ENCODE measurements at regions not wholly inside any gene's neighbourhood (a gene's known extent, or its start where the extent isn't known, plus 50 kb on each side); places are given as distances from the start of the nearest gene placed in this dataset.
"Not testable (repeated sequence)": the region's sequence is repeated elsewhere in the genome, so short reads cannot be mapped to it uniquely, and the experiment has no call there.

- DNase-seq (ENCODE audit: low read depth, low spot score): no peak
Observed at GRCh38 chr2:147609301-147609700, 235.5 kb upstream of the ACVR2A start.

GRCh38 chr2:147607379-147607778 is 237.4 kb upstream of the ACVR2A start:
- DNase-seq (ENCODE audit: low read depth, low spot score): no peak

GRCh38 chr2:147603876-147604275 is 241.0 kb upstream of the ACVR2A start:
- no peak for DNase-seq (ENCODE audit: low read depth, low spot score)

- no peak for DNase-seq (ENCODE audit: low read depth, low spot score)
Observed at GRCh38 chr2:147603447-147603846, 241.4 kb upstream of the ACVR2A start.

GRCh38 chr2:147600646-147601045 is 244.2 kb upstream of the ACVR2A start:
- DNase-seq (ENCODE audit: low read depth, low spot score): no peak

GRCh38 chr2:147600223-147600622 is 244.6 kb upstream of the ACVR2A start:
- DNase-seq (ENCODE audit: low read depth, low spot score): no peak

GRCh38 chr2:147595200-147595599 is 249.6 kb upstream of the ACVR2A start:
- DNase-seq (ENCODE audit: low read depth, low spot score): no peak

- no peak for DNase-seq (ENCODE audit: low read depth, low spot score)
Observed at GRCh38 chr2:147594038-147594437, 250.8 kb upstream of the ACVR2A start.

- DNase-seq (ENCODE audit: low read depth, low spot score): not testable (repeated sequence)
Observed at GRCh38 chr2:147592784-147593183, 252.0 kb upstream of the ACVR2A start.

GRCh38 chr2:147589127-147589526 is 255.7 kb upstream of the ACVR2A start:
- no peak for DNase-seq (ENCODE audit: low read depth, low spot score)

GRCh38 chr2:147588191-147588590 is 256.6 kb upstream of the ACVR2A start:
- no peak for DNase-seq (ENCODE audit: low read depth, low spot score)

- DNase-seq (ENCODE audit: low read depth, low spot score): no peak
Observed at GRCh38 chr2:147578529-147578928, 266.3 kb upstream of the ACVR2A start.

GRCh38 chr2:147577998-147578380 is 266.8 kb upstream of the ACVR2A start:
- DNase-seq (ENCODE audit: low read depth, low spot score): no peak

- DNase-seq (ENCODE audit: low read depth, low spot score): no peak
Observed at GRCh38 chr2:147577323-147577997, 267.4 kb upstream of the ACVR2A start.

GRCh38 chr2:147575106-147575505 is 269.7 kb upstream of the ACVR2A start:
- DNase-seq (ENCODE audit: low read depth, low spot score): no peak

GRCh38 chr2:147572622-147573021 is 272.2 kb upstream of the ACVR2A start:
- no peak for DNase-seq (ENCODE audit: low read depth, low spot score)

- no peak for DNase-seq (ENCODE audit: low read depth, low spot score)
Observed at GRCh38 chr2:147569426-147569825, 275.4 kb upstream of the ACVR2A start.

- no peak for DNase-seq (ENCODE audit: low read depth, low spot score)
Observed at GRCh38 chr2:147568109-147568508, 276.7 kb upstream of the ACVR2A start.

GRCh38 chr2:147567136-147567535 is 277.7 kb upstream of the ACVR2A start:
- DNase-seq (ENCODE audit: low read depth, low spot score): no peak

GRCh38 chr2:147560810-147561535 is 283.9 kb upstream of the ACVR2A start:
- DNase-seq (ENCODE audit: low read depth, low spot score): no peak

GRCh38 chr2:147559070-147559725 is 285.6 kb upstream of the ACVR2A start:
- DNase-seq (ENCODE audit: low read depth, low spot score): no peak

GRCh38 chr2:147558620-147559019 is 286.2 kb upstream of the ACVR2A start:
- DNase-seq (ENCODE audit: low read depth, low spot score): no peak
